H1 (cell line): ENCODE measurements at regions not wholly inside any gene's neighbourhood (a gene's known extent, or its start where the extent isn't known, plus 50 kb on each side); places are given as distances from the start of the nearest gene placed in this dataset.

Source experiments
- CTCF ChIA-PET: fragments of 300-600 bp; sonication (Branson Sonifier 250); formaldehyde crosslinking; loops from one replicate; lab custom pipeline; 2021; ENCODE audit not compliant: partially characterized antibody; lab: Charles Lee
- POLR2A ChIA-PET: fragments of 300-600 bp; sonication (Branson Sonifier 250); formaldehyde crosslinking; loops from one replicate; lab custom pipeline; 2021; ENCODE audit warnings: inconsistent platforms; ENCODE audit not compliant: partially characterized antibody; lab: Charles Lee
- DNase-seq, 2 experiments: peaks; one replicate each; pipeline versions ENCODE4 v3.0.0 to v3.0.0-alpha.2; 2010 to 2022; ENCODE audit warnings: low spot score in 2 of 2, low read depth in 1 of 2, mixed read lengths in 1 of 2
- FAIRE-seq: peaks from 2 replicates; lab custom pipeline; 2011; peaks lifted over from hg19 to GRCh38; lab: Jason Lieb, UNC
- H2AFZ ChIP-seq: 2 replicates; pipeline ENCODE4 v1.8.1; 2012; ENCODE audit warnings: low read length, inconsistent platforms
- H2AK5ac ChIP-seq: 2 replicates; pipeline ENCODE4 v1.6.1; 2013; ENCODE audit warnings: low read depth, low read length
- H2BK120ac ChIP-seq: replicated peaks from 2 replicates; pipeline ENCODE3; 2013; ENCODE audit warnings: low read depth, low read length, inconsistent platforms
- H2BK12ac ChIP-seq: 2 replicates; pipeline ENCODE4 v1.6.1; 2013; ENCODE audit warnings: low read depth, low read length
- H2BK15ac ChIP-seq: 2 replicates; pipeline ENCODE4 v1.6.1; 2013; ENCODE audit warnings: low read length
- H2BK20ac ChIP-seq: 2 replicates; pipeline ENCODE4 v1.6.1; 2013; ENCODE audit warnings: low read length
- H2BK5ac ChIP-seq: 2 replicates; pipeline ENCODE4 v1.6.1; 2013; ENCODE audit warnings: low read depth, low read length
- H3K14ac ChIP-seq: 2 replicates; pipeline ENCODE4 v1.6.1; 2013; ENCODE audit warnings: inconsistent platforms; ENCODE audit not compliant: insufficient read length
- H3K18ac ChIP-seq: 2 replicates; pipeline ENCODE4 v1.6.1; 2013; ENCODE audit warnings: low read length; ENCODE audit errors: extremely low read depth
- H3K23ac ChIP-seq: 2 replicates; pipeline ENCODE4 v1.6.1; 2013; ENCODE audit warnings: inconsistent platforms; ENCODE audit not compliant: insufficient read length
- H3K23me2 ChIP-seq: 2 replicates; pipeline ENCODE4 v1.6.1; 2013; ENCODE audit warnings: low read depth, low read length
- H3K27ac ChIP-seq: 2 replicates; pipeline ENCODE4 v1.6.1; 2011; ENCODE audit warnings: low read depth, low read length, inconsistent platforms
- H3K27me3 ChIP-seq, 4 experiments: replicated peaks in 1 of 4; 1 replicate in 1 of 4; 2 replicates in 3 of 4; pipeline versions ENCODE4 v1.6.1 to v1.8.1; 2011 to 2013; ENCODE audit warnings: low read length in 3 of 4, mild to moderate bottlenecking in 3 of 4, inconsistent platforms in 2 of 4, mixed read lengths in 2 of 4, moderate library complexity in 1 of 4; ENCODE audit not compliant: control insufficient read depth in 3 of 4, insufficient read depth in 3 of 4; ENCODE audit errors: extremely low read depth in 1 of 4
- H3K36me3 ChIP-seq, 4 experiments: 2 replicates each; pipeline versions ENCODE4 v1.6.1 to v1.8.1; 2011 to 2013; ENCODE audit warnings: mild to moderate bottlenecking in 4 of 4, low read length in 3 of 4, moderate library complexity in 2 of 4, control low read depth in 1 of 4, inconsistent platforms in 1 of 4; ENCODE audit not compliant: insufficient read depth in 4 of 4, control insufficient read depth in 2 of 4
- H3K4ac ChIP-seq: replicated peaks from 2 replicates; pipeline ENCODE3; 2013; ENCODE audit warnings: low read length, low read depth, mixed read lengths, inconsistent platforms; ENCODE audit not compliant: insufficient read length
- H3K4me1 ChIP-seq, 4 experiments: replicated peaks in 1 of 4; 1 replicate in 1 of 4; 2 replicates in 3 of 4; pipeline versions ENCODE4 v1.6.1 to v1.8.1; 2011 to 2013; ENCODE audit warnings: low read length in 3 of 4, inconsistent platforms in 2 of 4, mixed read lengths in 1 of 4; ENCODE audit not compliant: insufficient read depth in 4 of 4, control insufficient read depth in 3 of 4
- H3K4me2 ChIP-seq, 2 experiments: 2 replicates each; pipeline versions ENCODE4 v1.6.1 to v1.8.1; 2011 to 2013; ENCODE audit warnings: low read depth in 2 of 2, low read length in 2 of 2, control low read depth in 1 of 2, inconsistent platforms in 1 of 2, mild to moderate bottlenecking in 1 of 2; ENCODE audit not compliant: insufficient read depth in 1 of 2
- H3K4me3 ChIP-seq, 4 experiments: fragments of 200-600, 300-600 bp in 1 of 4; sonication (generic), shearing (Covaris generic), sonication (Bioruptor Twin) in 1 of 4; 2 replicates each; pipeline versions ENCODE4 v1.5.1 to v1.8.1; 2011 to 2016; ENCODE audit warnings: low read length in 4 of 4, low read depth in 3 of 4, control low read depth in 2 of 4, inconsistent platforms in 2 of 4, mild to moderate bottlenecking in 2 of 4, mixed read lengths in 1 of 4, moderate library complexity in 1 of 4; ENCODE audit not compliant: insufficient read depth in 2 of 4; ENCODE audit errors: extremely low read depth in 1 of 4
- H3K56ac ChIP-seq: replicated peaks from 2 replicates; pipeline ENCODE3; 2013; ENCODE audit warnings: low read depth, mild to moderate bottlenecking, mixed read lengths, low read length, inconsistent platforms; ENCODE audit not compliant: insufficient read length
- H3K79me1 ChIP-seq: 2 replicates; pipeline ENCODE4 v1.6.1; 2013; ENCODE audit warnings: low read depth, low read length, control low read depth
- H3K79me2 ChIP-seq, 2 experiments: 2 replicates each; pipeline versions ENCODE4 v1.6.1 to v1.8.1; 2012 to 2013; ENCODE audit warnings: low read length in 2 of 2, mild to moderate bottlenecking in 2 of 2, inconsistent platforms in 1 of 2; ENCODE audit not compliant: insufficient read depth in 2 of 2, control insufficient read depth in 1 of 2
- H3K9ac ChIP-seq, 4 experiments: replicated peaks in 1 of 4; 1 replicate in 1 of 4; 2 replicates in 3 of 4; pipeline versions ENCODE4 v1.6.1 to v1.8.1; 2011 to 2013; ENCODE audit warnings: low read depth in 3 of 4, low read length in 3 of 4, control low read depth in 2 of 4, mild to moderate bottlenecking in 2 of 4, moderate library complexity in 2 of 4, inconsistent platforms in 1 of 4; ENCODE audit errors: extremely low read depth in 1 of 4
- H3K9me3 ChIP-seq, 2 experiments: 2 replicates each; pipeline versions ENCODE4 v1.6.1 to v1.8.1; 2012 to 2013; ENCODE audit warnings: mild to moderate bottlenecking in 2 of 2, moderate library complexity in 2 of 2, control low read depth in 1 of 2, inconsistent platforms in 1 of 2, low read depth in 1 of 2, low read length in 1 of 2, mixed read lengths in 1 of 2; ENCODE audit not compliant: insufficient read depth in 2 of 2
- H4K20me1 ChIP-seq, 2 experiments: replicated peaks in 1 of 2; 2 replicates each; pipeline versions ENCODE3 to v1.8.1; 2011 to 2013; ENCODE audit warnings: inconsistent platforms in 2 of 2, low read length in 2 of 2, mild to moderate bottlenecking in 1 of 2; ENCODE audit not compliant: insufficient read depth in 2 of 2, control insufficient read depth in 1 of 2
- H4K5ac ChIP-seq: 2 replicates; pipeline ENCODE4 v1.6.1; 2013; ENCODE audit warnings: low read length, low read depth, mixed read lengths, inconsistent platforms; ENCODE audit not compliant: insufficient read length
- H4K8ac ChIP-seq: 2 replicates; pipeline ENCODE4 v1.8.0; 2013; ENCODE audit warnings: mild to moderate bottlenecking, moderate library complexity, low read length, inconsistent platforms; ENCODE audit not compliant: insufficient read depth; ENCODE audit errors: extremely low read depth
- H4K91ac ChIP-seq: replicated peaks from 2 replicates; pipeline ENCODE3; 2013; ENCODE audit warnings: low read length, mixed read lengths, inconsistent platforms; ENCODE audit not compliant: insufficient read length
- EZH2 ChIP-seq: fragments of 200-600 bp; sonication (generic); IDR thresholded peaks from 2 replicates; pipeline ENCODE4 v1.7.1; 2012; ENCODE audit warnings: low read depth, mild to moderate bottlenecking, moderate library complexity, low read length, inconsistent platforms; ENCODE audit not compliant: severe bottlenecking
- HDAC2 ChIP-seq, 2 experiments: fragments of 300-600 bp in 1 of 2; sonication (generic) in 1 of 2; IDR thresholded peaks; 2 replicates each; pipeline ENCODE4 v1.6.1; 2011 to 2012; ENCODE audit warnings: low read depth in 2 of 2, low read length in 2 of 2, mild to moderate bottlenecking in 2 of 2, moderate library complexity in 2 of 2, borderline replicate concordance in 1 of 2, inconsistent platforms in 1 of 2
- JUND ChIP-seq: IDR thresholded peaks from 2 replicates; pipeline ENCODE4 v1.6.1; 2011; ENCODE audit warnings: mild to moderate bottlenecking, improper control_type of control experiment, low read length
- KDM4A ChIP-seq: IDR thresholded peaks from one replicate; pipeline ENCODE4 v1.7.1; 2012; ENCODE audit warnings: low read depth, mild to moderate bottlenecking, moderate library complexity, low read length, inconsistent platforms; ENCODE audit not compliant: severe bottlenecking
- MAX ChIP-seq: IDR thresholded peaks from 2 replicates; pipeline ENCODE4 v1.6.1; 2012; ENCODE audit warnings: inconsistent platforms
- NANOG ChIP-seq: IDR thresholded peaks from 2 replicates; pipeline ENCODE4 v1.6.1; 2011; ENCODE audit warnings: low read length, low read depth, mild to moderate bottlenecking, inconsistent platforms; ENCODE audit not compliant: insufficient read depth, poor library complexity, severe bottlenecking
- RFX5 ChIP-seq: IDR thresholded peaks from 2 replicates; pipeline ENCODE4 v1.6.1; 2011; ENCODE audit warnings: low read depth, low read length, improper control_type of control experiment, borderline replicate concordance
- SP2 ChIP-seq: IDR thresholded peaks from 2 replicates; pipeline ENCODE4 v1.6.1; 2012; ENCODE audit warnings: mild to moderate bottlenecking, low read length, inconsistent platforms
- TEAD4 ChIP-seq: IDR thresholded peaks from 2 replicates; pipeline ENCODE4 v1.6.1; 2012; ENCODE audit warnings: low read depth, low read length, inconsistent platforms, mixed read lengths
- USF2 ChIP-seq: IDR thresholded peaks from 2 replicates; pipeline ENCODE4 v1.6.1; 2011; ENCODE audit warnings: low read length, improper control_type of control experiment
- WGBS, 2 experiments: shearing (Covaris generic) in 1 of 2; methylation state at CpG; one replicate each; pipeline versions ENCODE4 v1.1.6 to v1.1.7; 2013 to 2015; ENCODE audit warnings: low lambda C conversion rate in 2 of 2, mixed read lengths in 2 of 2, inconsistent platforms in 1 of 2, low coverage in 1 of 2, missing lambda C conversion rate in 1 of 2; ENCODE audit not compliant: insufficient replicate concordance in 2 of 2, insufficient coverage in 1 of 2, insufficient read length in 1 of 2; ENCODE audit errors: extremely low coverage in 1 of 2, missing lambda C conversion rate in 1 of 2; 5-methylcytosine and 5-hydroxymethylcytosine counted together

GRCh38 chr14:87483271-87484260, 509.4 kb downstream of the GALC start:
- Histone ChIP-seq H3K9me3 (no peaks in the 10 kb centered on the region), H3K79me1 (no peaks in the 10 kb centered on the region), H2AK5ac (no peak overlapping the region), H2BK20ac (no peak overlapping the region), H3K18ac (no peak overlapping the region), H4K20me1 (no peaks in the 10 kb centered on the region), H3K27me3 (no peaks in the 10 kb centered on the region), H4K5ac (no peak overlapping the region), H3K79me2 (no peaks in the 10 kb centered on the region), H3K36me3 (no peaks in the 10 kb centered on the region), H2BK12ac (no peak overlapping the region), H4K91ac (no peak overlapping the region), H2BK120ac (no peak overlapping the region), H3K4me1 (no peaks in the 10 kb centered on the region), H3K23ac (no peak overlapping the region), H4K8ac (no peak overlapping the region), H3K4ac (no peak overlapping the region), H3K4me2 (no peak overlapping the region), H2BK5ac (no peak overlapping the region), H3K14ac (no peak overlapping the region), H3K56ac (no peak overlapping the region), H2BK15ac (no peak overlapping the region), H2AFZ (no peak overlapping the region; the same call in 1 of the 2 replicates), H3K4me3 (no peak overlapping the region), H3K27ac (no peak overlapping the region), H3K9ac (no peak overlapping the region), H3K23me2 (no peaks in the 10 kb centered on the region)
- POLR2A ChIA-PET, result no interaction called here
- DNase-seq, result no peak
- no peak for FAIRE-seq
- 94% methylated on average over 8 of the region's 8 CpGs; no CpG with 5 or more reads in 1 of the 2 experiments for WGBS, 2 experiments
- CTCF ChIA-PET, result interaction anchor here (1.6 kb wide), 1 partner anchor 38 kb away, joined by 4 read pairs; no protein-coding TSS in a partner anchor
- TF ChIP-seq KDM4A, result no peak
- no peak for TF ChIP-seq MAX
- TF ChIP-seq SP2, result no peak
- TF ChIP-seq EZH2, result no peak
- TF ChIP-seq RFX5, result no peak
- TF ChIP-seq JUND, result no peak
- TF ChIP-seq TEAD4, result no peak
- no peak for TF ChIP-seq NANOG
- TF ChIP-seq USF2, result no peak
- TF ChIP-seq HDAC2 (IDR thresholded peaks at IDR 0.05; ENCODE audit: borderline replicate concordance in 1 of 2, low read depth in 2 of 2, low read length in 2 of 2), result no peak
